SH-SY5Y (cell line): ENCODE measurements at regions not wholly inside any gene's neighbourhood (a gene's known extent, or its start where the extent isn't known, plus 50 kb on each side); places are given as distances from the start of the nearest gene placed in this dataset.

ENCODE experiments used
- GATA2 ChIP-seq: IDR thresholded peaks from 2 replicates; pipeline ENCODE4 v1.6.1; 2011; ENCODE audit warnings: mild to moderate bottlenecking, low read depth, low read length
- GATA3 ChIP-seq: IDR thresholded peaks from 2 replicates; pipeline ENCODE4 v1.6.1; 2011; ENCODE audit warnings: low read depth, mild to moderate bottlenecking, low read length, moderate library complexity

DNA sequence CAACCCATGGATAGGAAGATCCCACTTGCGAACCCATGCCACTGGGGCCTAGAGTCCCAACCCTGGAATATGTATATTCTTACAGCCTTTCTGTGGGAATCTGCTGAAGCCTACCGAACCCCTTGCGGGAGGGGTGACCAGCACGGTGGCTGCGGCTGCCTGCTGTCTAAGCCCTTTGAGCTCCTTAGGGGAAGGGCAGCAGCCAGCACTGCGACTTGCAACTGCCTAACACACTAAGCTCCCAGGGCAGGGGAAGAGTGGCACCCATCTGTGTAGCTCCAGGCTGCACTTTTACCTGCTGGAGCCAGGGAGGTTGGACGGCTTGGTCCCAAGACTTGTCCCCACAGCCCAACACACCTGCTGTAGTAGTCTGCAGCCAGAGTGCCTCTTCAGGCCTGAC is 1968.7 kb upstream of the FLRT2 start:
- TF ChIP-seq GATA2 = no peak
- no peak for TF ChIP-seq GATA3
